Adrenal gland (tissue), 9 donors: ENCODE measurements at regions not wholly inside any gene's neighbourhood (a gene's known extent, or its start where the extent isn't known, plus 50 kb on each side); places are given as distances from the start of the nearest gene placed in this dataset.

Source experiments
- DNase-seq, 7 donors: peaks; one replicate each; pipeline ENCODE4 v3.0.0-alpha.2; 2019 to 2020
- H3K27ac ChIP-seq, 5 donors: fragments of 200-600 bp; sonication (generic) in 4 of 5; 1 replicate in 3 of 5; 2 replicates in 2 of 5; pipeline versions ENCODE4 v1.5.1 to v1.8.0; 2016 to 2020; ENCODE audit warnings: mild to moderate bottlenecking in 1 of 5
- H3K27me3 ChIP-seq: fragments of 200-600 bp; 2 replicates; pipeline ENCODE4 v1.8.0; 2021
- H3K36me3 ChIP-seq, 2 donors: fragments of 200-600 bp; replicated peaks in 1 of 2; 1 replicate in 1 of 2; 2 replicates in 1 of 2; pipeline versions ENCODE4 v1.5.1 to v1.8.0; 2018 to 2022
- H3K4me1 ChIP-seq, 2 donors: fragments of 200-600 bp; replicated peaks in 1 of 2; 1 replicate in 1 of 2; 2 replicates in 1 of 2; pipeline versions ENCODE4 v1.5.1 to v1.8.0; 2018 to 2021
- H3K4me3 ChIP-seq, 4 donors: fragments of 200-600 bp; sonication (generic) in 3 of 4; one replicate each; pipeline ENCODE4 v1.5.1; 2016 to 2018
- H3K9me3 ChIP-seq, 3 donors: fragments of 200-600 bp; sonication (generic) in 1 of 3; replicated peaks in 1 of 3; 1 replicate in 2 of 3; 2 replicates in 1 of 3; pipeline versions ENCODE4 v1.5.1 to v1.8.0; 2016 to 2021
- POLR2A ChIP-seq, 2 donors: fragments of 450-650 bp; IDR thresholded peaks; one replicate each; pipeline ENCODE4 v1.6.1; 2017; ENCODE audit warnings: antibody characterized with exemption in 2 of 2, mild to moderate bottlenecking in 2 of 2, moderate library complexity in 1 of 2
- WGBS, 4 donors: extraction: QIAGEN DNeasy Blood & Tissue Kit in 2 of 4; methylation state at CpG; one replicate each; pipeline versions ENCODE4 v1.1.5 to v1.1.7; 2013 to 2017; 5-methylcytosine and 5-hydroxymethylcytosine counted together
- intact Hi-C, 2 donors: fragments of 100-400 bp; cut with DNase I; formaldehyde crosslinking; loops; one replicate each; pipeline versions ENCODE4 v1.14.1 to v1.15.0; 2022 to 2023
- TF ChIP-seq, protein P1 (sequence below), 6 experiments: fragments of 450-650 bp in 4 of 6; fragments of 200-600 bp in 2 of 6; sonication (generic) in 1 of 6; IDR thresholded peaks; 1 replicate in 5 of 6; 2 replicates in 1 of 6; pipeline versions ENCODE4 v1.5.1 to v1.8.0; 2016 to 2021; ENCODE audit warnings: antibody characterized with exemption in 6 of 6, mild to moderate bottlenecking in 2 of 6, moderate library complexity in 1 of 6
- donor health status: healthy with polysubstance abuse.
- donor health status: Bipolar disorder and iron deficiency.
- donor health status: DM: yes; HTN: yes; CAD: no.
- donor health status: DM: no; HTN: no; CAD: no.
- donor health status: DM: no; HTN: no; CAD: no.

DNA sequence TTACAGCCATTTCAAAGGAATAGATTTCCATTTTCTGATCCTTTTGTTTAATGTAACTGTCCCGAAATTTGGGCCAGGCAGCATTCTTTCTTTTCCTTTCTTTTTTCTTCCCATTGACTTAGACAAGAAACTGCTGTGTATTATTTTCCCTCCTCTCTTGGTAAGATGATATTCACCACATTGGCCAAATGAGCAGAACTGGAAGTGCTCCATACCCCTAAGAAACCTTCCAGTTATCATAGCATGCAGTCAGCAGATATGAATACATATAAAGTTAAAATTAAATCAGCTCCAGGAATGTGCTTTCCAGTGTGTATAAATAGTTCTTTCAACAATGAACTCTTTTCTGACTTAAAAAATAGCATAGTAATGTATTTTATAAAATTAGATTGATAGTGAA lies 168.5 kb upstream of the GAS1 start:
- Histone ChIP-seq H3K27ac (no peak overlapping the region), H3K9me3 (no peaks in the 10 kb centered on the region), H3K4me3 (no peak overlapping the region), H3K36me3 (no peaks in the 10 kb centered on the region), H3K4me1 (peaks cover 0 to 5% of the 10 kb centered on the region in 2 donors), H3K27me3 (no peaks in the 10 kb centered on the region)
- no peak for DNase-seq
- TF ChIP-seq, protein P1, sequence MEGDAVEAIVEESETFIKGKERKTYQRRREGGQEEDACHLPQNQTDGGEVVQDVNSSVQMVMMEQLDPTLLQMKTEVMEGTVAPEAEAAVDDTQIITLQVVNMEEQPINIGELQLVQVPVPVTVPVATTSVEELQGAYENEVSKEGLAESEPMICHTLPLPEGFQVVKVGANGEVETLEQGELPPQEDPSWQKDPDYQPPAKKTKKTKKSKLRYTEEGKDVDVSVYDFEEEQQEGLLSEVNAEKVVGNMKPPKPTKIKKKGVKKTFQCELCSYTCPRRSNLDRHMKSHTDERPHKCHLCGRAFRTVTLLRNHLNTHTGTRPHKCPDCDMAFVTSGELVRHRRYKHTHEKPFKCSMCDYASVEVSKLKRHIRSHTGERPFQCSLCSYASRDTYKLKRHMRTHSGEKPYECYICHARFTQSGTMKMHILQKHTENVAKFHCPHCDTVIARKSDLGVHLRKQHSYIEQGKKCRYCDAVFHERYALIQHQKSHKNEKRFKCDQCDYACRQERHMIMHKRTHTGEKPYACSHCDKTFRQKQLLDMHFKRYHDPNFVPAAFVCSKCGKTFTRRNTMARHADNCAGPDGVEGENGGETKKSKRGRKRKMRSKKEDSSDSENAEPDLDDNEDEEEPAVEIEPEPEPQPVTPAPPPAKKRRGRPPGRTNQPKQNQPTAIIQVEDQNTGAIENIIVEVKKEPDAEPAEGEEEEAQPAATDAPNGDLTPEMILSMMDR (IDR thresholded peaks at IDR 0.05), result no peak
- WGBS, 4 donors, result 65 to 72% (median 68%) methylated on average over 1 of the region's 1 CpG
- intact Hi-C loops, result no loop called here

DNA sequence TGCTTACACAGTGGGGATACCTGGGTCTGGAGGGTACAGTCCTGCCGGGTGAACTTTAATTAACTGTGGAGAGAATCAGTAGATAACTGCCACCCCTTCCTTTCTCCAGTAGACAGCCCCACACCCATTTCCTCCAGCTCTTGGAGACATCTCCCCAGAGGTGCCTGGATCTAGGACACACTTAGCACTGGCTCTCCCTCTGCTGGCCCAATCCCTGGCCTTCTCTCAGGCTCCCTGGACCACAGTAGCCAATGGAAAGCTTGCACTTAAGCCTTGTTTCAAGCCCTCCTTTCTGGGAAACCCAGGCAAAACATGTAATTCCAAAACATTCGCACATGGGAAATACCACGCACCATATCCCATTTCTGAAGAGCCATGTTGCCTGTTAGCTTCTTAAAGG lies 169.2 kb upstream of the GAS1 start:
- H3K4me3 ChIP-seq, result no peak overlapping the region
- H3K9me3 ChIP-seq, result no peaks in the 10 kb centered on the region
- H3K27ac ChIP-seq, result peak overlapping the region in 1 of 5 donors; percentile 15
- intact Hi-C loops, result no loop called here
- H3K36me3 ChIP-seq, result no peaks in the 10 kb centered on the region
- WGBS, 4 donors, result 67 to 88% (median 77%) methylated on average over 3 of the region's 3 CpGs
- no peaks in the 10 kb centered on the region for H3K27me3 ChIP-seq
- no peak for DNase-seq
- no peak for TF ChIP-seq POLR2A (IDR thresholded peaks at IDR 0.05)
- TF ChIP-seq, protein P1 (IDR thresholded peaks at IDR 0.05), result no peak
- peaks cover 0 to 5% of the 10 kb centered on the region in 2 donors for H3K4me1 ChIP-seq

- no peak for DNase-seq
- 37 to 44% (median 37%) methylated on average over 1 of the region's 1 CpG for WGBS, 4 donors
- no peaks in the 10 kb centered on the region for H3K27me3 ChIP-seq
- peaks cover 8 to 12% of the 10 kb centered on the region in 2 donors for H3K4me1 ChIP-seq
- H3K36me3 ChIP-seq, result no peaks in the 10 kb centered on the region
- TF ChIP-seq, protein P1 (IDR thresholded peaks at IDR 0.05), result no peak
- no peak for TF ChIP-seq POLR2A (IDR thresholded peaks at IDR 0.05)
- intact Hi-C loops, result no loop called here
- no peak overlapping the region for H3K4me3 ChIP-seq
- H3K9me3 ChIP-seq, result no peaks in the 10 kb centered on the region
- no peak overlapping the region for H3K27ac ChIP-seq
Measured at GRCh38 chr9:87118594-87118993, 171.3 kb upstream of the GAS1 start.

DNA sequence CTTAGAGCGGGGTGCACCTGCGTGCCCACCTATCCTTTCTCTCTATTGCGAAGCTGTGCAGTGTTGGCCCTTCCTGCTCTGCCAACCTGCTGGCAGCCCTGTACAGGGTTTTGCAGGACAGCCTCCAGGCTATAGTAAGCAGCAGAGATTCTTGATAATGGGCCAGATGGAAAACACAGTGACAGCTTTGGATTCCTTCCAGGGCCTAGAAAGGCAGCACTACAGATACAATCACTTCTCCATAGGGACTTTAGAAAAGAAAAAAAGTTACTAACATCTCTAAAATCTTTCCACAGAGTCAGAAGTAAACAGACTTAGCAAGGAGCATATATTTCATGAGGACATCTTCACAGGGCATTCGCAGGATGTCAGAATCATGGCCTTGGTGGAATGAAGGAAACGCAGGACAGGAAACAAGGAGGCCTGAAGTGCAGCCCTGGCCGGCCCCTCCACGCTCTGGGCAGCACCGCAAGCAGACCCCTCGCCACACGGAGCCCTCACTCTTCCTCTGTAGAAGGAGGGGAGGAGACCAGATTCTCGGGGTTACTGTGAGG lies 172.1 kb upstream of the GAS1 start:
- intact Hi-C loops, result no loop called here
- TF ChIP-seq POLR2A (IDR thresholded peaks at IDR 0.05), result no peak
- TF ChIP-seq, protein P1 (IDR thresholded peaks at IDR 0.05), result no peak
- Histone ChIP-seq H3K27ac (peak overlapping the region in 1 of 5 donors; percentile 56), H3K27me3 (no peaks in the 10 kb centered on the region), H3K36me3 (no peaks in the 10 kb centered on the region), H3K4me1 (peaks cover 8 to 19% of the 10 kb centered on the region in 2 donors), H3K9me3 (no peaks in the 10 kb centered on the region), H3K4me3 (no peak overlapping the region)
- peak; percentile 49 to 83 (median 60) for DNase-seq
- WGBS, 4 donors, result 23 to 43% (median 33%) methylated on average over 11 of the region's 11 CpGs
